Neural cell (in vitro differentiated cells): ENCODE measurements at regions not wholly inside any gene's neighbourhood (a gene's known extent, or its start where the extent isn't known, plus 50 kb on each side); places are given as distances from the start of the nearest gene placed in this dataset.

Source experiments
- H2AFZ ChIP-seq: fragments of 200-600, 300-800 bp; sonication (generic), shearing (Covaris generic); 2 replicates; pipeline ENCODE4 v1.6.0; 2014; ENCODE audit warnings: low read depth, mild to moderate bottlenecking, antibody characterized with exemption, low read length, moderate library complexity
- H3F3A ChIP-seq: fragments of 200-600 bp; shearing (Covaris generic); 2 replicates; pipeline ENCODE4 v1.6.1; 2016; ENCODE audit warnings: mild to moderate bottlenecking, moderate library complexity, mixed read lengths, antibody characterized with exemption, low read length; ENCODE audit not compliant: insufficient read depth, poor library complexity, severe bottlenecking
- H3K27ac ChIP-seq: fragments of 200-600, 300-800 bp; sonication (generic), shearing (Covaris generic); 2 replicates; pipeline ENCODE4 v1.5.1; 2014; ENCODE audit warnings: mild to moderate bottlenecking, low read length, moderate library complexity
- H3K27me3 ChIP-seq: fragments of 300-800, 200-600 bp; sonication (generic), shearing (Covaris generic); 2 replicates; pipeline ENCODE4 v1.6.0; 2014; ENCODE audit warnings: mild to moderate bottlenecking, low read depth, low read length, moderate library complexity; ENCODE audit not compliant: insufficient read depth
- H3K36me3 ChIP-seq: fragments of 300-800, 200-600 bp; sonication (generic), shearing (Covaris generic); 2 replicates; pipeline ENCODE4 v1.5.1; 2014; ENCODE audit warnings: mild to moderate bottlenecking, antibody characterized with exemption, low read length, moderate library complexity; ENCODE audit not compliant: insufficient read depth
- H3K4me2 ChIP-seq: fragments of 300-800, 200-600 bp; sonication (generic), shearing (Covaris generic); 2 replicates; pipeline ENCODE4 v1.6.0; 2014; ENCODE audit warnings: mild to moderate bottlenecking, low read length
- H3K4me3 ChIP-seq: fragments of 300-800, 200-600 bp; sonication (generic), shearing (Covaris generic); 2 replicates; pipeline ENCODE4 v1.5.1; 2014; ENCODE audit warnings: mild to moderate bottlenecking, low read length, moderate library complexity
- H3K79me2 ChIP-seq: fragments of 200-600 bp; shearing (Covaris generic); replicated peaks from 2 replicates; pipeline ENCODE4 v1.6.0; 2014; ENCODE audit warnings: mild to moderate bottlenecking, low read length, moderate library complexity; ENCODE audit not compliant: insufficient read depth
- H3K9ac ChIP-seq: fragments of 300-800, 200-600 bp; sonication (generic), shearing (Covaris generic); 2 replicates; pipeline ENCODE4 v1.6.1; 2016; ENCODE audit warnings: mild to moderate bottlenecking, low read length, mixed read lengths
- H3K9me2 ChIP-seq: fragments of 200-600 bp; shearing (Covaris generic); 2 replicates; pipeline ENCODE4 v1.6.1; 2016; ENCODE audit warnings: mild to moderate bottlenecking, low read length, mixed read lengths; ENCODE audit not compliant: insufficient read depth
- H3K9me3 ChIP-seq: fragments of 200-600, 300-800 bp; sonication (generic), shearing (Covaris generic); 2 replicates; pipeline ENCODE4 v1.6.1; 2016; ENCODE audit warnings: mild to moderate bottlenecking, mixed run types, low read length, moderate library complexity, mixed read lengths
- H4K20me1 ChIP-seq: fragments of 200-600 bp; shearing (Covaris generic); 2 replicates; pipeline ENCODE4 v1.6.1; 2016; ENCODE audit warnings: mild to moderate bottlenecking, mixed run types; ENCODE audit not compliant: insufficient read depth
- EP300 ChIP-seq: fragments of 450-650 bp; conservative IDR thresholded peaks from 2 replicates; pipeline ENCODE4 v1.6.1; 2014; ENCODE audit warnings: antibody characterized with exemption, mild to moderate bottlenecking, moderate library complexity; ENCODE audit not compliant: poor library complexity, severe bottlenecking
- EZH2 ChIP-seq: fragments of 200-600, 300-800 bp; shearing (Covaris generic), sonication (generic); IDR thresholded peaks from 2 replicates; pipeline ENCODE4 v1.6.1; 2014; ENCODE audit warnings: antibody characterized with exemption, low read length, borderline replicate concordance, mild to moderate bottlenecking; ENCODE audit not compliant: insufficient read depth, poor library complexity, severe bottlenecking
- MXI1 ChIP-seq: fragments of 450-650 bp; conservative IDR thresholded peaks from 2 replicates; pipeline ENCODE4 v1.6.1; 2014; ENCODE audit warnings: antibody characterized with exemption, mild to moderate bottlenecking; ENCODE audit not compliant: poor library complexity, severe bottlenecking
- POLR2AphosphoS5 ChIP-seq: IDR thresholded peaks from 2 replicates; pipeline ENCODE4 v1.6.1; 2012
- RAD21 ChIP-seq: fragments of 450-650 bp; conservative IDR thresholded peaks from 2 replicates; pipeline ENCODE4 v1.6.1; 2014; ENCODE audit warnings: antibody characterized with exemption, mild to moderate bottlenecking, moderate library complexity
- SMC3 ChIP-seq: fragments of 450-650 bp; conservative IDR thresholded peaks from 2 replicates; pipeline ENCODE4 v1.6.1; 2014; ENCODE audit warnings: antibody characterized with exemption, mild to moderate bottlenecking, moderate library complexity; ENCODE audit not compliant: poor library complexity
- TAF1 ChIP-seq: IDR thresholded peaks from 2 replicates; pipeline ENCODE4 v1.6.1; 2012; ENCODE audit warnings: low read depth
- TF ChIP-seq, protein P1 (sequence below): IDR thresholded peaks from 2 replicates; pipeline ENCODE4 v1.6.1; 2012; ENCODE audit warnings: borderline replicate concordance
- TF ChIP-seq, protein P2 (sequence below): fragments of 450-650 bp; IDR thresholded peaks from 2 replicates; pipeline ENCODE4 v1.5.1; 2014; ENCODE audit warnings: antibody characterized with exemption, mild to moderate bottlenecking, moderate library complexity; ENCODE audit not compliant: poor library complexity, severe bottlenecking

DNA sequence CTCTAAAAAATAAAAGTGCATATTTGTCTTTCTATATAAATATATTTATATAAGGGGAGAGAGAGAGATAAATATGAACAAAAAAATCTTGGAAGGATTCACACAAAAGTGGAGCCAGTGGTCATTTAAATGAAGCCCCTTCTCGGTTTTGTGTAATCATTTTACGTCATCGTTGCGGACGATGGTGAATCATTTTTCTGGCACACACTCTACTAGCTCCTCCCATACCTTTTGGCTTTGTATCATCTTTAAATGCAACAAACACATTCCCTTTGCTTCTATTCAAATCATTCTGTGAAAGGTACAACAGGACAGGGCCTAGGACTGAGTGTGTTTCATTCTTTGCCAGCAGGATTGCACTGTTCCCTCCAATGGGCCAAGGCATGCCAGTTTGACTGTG, 186.8 kb downstream of the TGFB2 start:
- no peak overlapping the region for H2AFZ ChIP-seq
- no peaks in the 10 kb centered on the region for H3F3A ChIP-seq
- no peaks in the 10 kb centered on the region for H3K9me2 ChIP-seq
- no peak overlapping the region for H3K4me2 ChIP-seq
- H3K9me3 ChIP-seq: no peaks in the 10 kb centered on the region
- H3K36me3 ChIP-seq: no peaks in the 10 kb centered on the region
- H3K9ac ChIP-seq: no peak overlapping the region
- H3K27me3 ChIP-seq: no peaks in the 10 kb centered on the region
- H3K27ac ChIP-seq: no peak overlapping the region
- no peak for TF ChIP-seq EZH2
- no peak for TF ChIP-seq RAD21
- TF ChIP-seq MXI1: no peak
- TF ChIP-seq TAF1: no peak
- TF ChIP-seq, protein P1, sequence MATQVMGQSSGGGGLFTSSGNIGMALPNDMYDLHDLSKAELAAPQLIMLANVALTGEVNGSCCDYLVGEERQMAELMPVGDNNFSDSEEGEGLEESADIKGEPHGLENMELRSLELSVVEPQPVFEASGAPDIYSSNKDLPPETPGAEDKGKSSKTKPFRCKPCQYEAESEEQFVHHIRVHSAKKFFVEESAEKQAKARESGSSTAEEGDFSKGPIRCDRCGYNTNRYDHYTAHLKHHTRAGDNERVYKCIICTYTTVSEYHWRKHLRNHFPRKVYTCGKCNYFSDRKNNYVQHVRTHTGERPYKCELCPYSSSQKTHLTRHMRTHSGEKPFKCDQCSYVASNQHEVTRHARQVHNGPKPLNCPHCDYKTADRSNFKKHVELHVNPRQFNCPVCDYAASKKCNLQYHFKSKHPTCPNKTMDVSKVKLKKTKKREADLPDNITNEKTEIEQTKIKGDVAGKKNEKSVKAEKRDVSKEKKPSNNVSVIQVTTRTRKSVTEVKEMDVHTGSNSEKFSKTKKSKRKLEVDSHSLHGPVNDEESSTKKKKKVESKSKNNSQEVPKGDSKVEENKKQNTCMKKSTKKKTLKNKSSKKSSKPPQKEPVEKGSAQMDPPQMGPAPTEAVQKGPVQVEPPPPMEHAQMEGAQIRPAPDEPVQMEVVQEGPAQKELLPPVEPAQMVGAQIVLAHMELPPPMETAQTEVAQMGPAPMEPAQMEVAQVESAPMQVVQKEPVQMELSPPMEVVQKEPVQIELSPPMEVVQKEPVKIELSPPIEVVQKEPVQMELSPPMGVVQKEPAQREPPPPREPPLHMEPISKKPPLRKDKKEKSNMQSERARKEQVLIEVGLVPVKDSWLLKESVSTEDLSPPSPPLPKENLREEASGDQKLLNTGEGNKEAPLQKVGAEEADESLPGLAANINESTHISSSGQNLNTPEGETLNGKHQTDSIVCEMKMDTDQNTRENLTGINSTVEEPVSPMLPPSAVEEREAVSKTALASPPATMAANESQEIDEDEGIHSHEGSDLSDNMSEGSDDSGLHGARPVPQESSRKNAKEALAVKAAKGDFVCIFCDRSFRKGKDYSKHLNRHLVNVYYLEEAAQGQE: no peak
- no peak for TF ChIP-seq EP300
- TF ChIP-seq SMC3: no peak
- TF ChIP-seq POLR2AphosphoS5: no peak
- TF ChIP-seq, protein P2, sequence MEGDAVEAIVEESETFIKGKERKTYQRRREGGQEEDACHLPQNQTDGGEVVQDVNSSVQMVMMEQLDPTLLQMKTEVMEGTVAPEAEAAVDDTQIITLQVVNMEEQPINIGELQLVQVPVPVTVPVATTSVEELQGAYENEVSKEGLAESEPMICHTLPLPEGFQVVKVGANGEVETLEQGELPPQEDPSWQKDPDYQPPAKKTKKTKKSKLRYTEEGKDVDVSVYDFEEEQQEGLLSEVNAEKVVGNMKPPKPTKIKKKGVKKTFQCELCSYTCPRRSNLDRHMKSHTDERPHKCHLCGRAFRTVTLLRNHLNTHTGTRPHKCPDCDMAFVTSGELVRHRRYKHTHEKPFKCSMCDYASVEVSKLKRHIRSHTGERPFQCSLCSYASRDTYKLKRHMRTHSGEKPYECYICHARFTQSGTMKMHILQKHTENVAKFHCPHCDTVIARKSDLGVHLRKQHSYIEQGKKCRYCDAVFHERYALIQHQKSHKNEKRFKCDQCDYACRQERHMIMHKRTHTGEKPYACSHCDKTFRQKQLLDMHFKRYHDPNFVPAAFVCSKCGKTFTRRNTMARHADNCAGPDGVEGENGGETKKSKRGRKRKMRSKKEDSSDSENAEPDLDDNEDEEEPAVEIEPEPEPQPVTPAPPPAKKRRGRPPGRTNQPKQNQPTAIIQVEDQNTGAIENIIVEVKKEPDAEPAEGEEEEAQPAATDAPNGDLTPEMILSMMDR: no peak
- H3K79me2 ChIP-seq: no peaks in the 10 kb centered on the region
- no peak overlapping the region for H3K4me3 ChIP-seq
- no peaks in the 10 kb centered on the region for H4K20me1 ChIP-seq

DNA sequence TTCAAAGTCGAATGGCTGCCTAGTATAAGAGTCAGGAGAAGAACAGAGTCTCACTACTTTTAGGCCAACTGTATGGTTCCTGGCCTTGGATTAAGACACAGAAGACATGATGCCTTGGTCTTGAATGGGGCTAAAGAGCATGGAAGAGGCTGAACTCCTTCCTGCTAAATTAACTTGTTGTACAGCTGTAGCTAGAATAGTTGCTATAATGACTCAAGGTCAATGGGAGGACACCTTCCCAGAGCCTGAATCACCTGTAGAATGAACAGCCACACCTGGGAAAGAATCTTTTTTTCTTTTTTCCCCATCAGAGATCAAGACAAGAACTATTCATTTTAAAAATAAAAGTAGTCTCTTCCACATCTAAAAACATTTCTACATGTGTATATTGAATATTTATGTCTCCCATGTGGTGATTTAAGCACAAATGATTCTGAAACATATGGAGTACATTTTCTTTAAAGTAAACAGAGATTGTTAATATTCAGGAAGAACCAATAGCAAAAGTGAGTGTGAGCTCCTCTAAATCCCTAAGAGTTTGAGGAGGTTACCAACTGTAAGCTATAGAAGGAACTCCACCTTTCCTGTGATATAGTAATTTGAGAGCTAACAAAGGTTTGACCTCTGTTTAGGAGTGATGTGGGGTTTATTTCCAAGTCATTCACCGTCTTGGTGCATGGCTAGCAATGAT, 191.3 kb downstream of the TGFB2 start:
- Histone ChIP-seq H3K4me3 (no peak overlapping the region), H3K9me2 (no peaks in the 10 kb centered on the region), H4K20me1 (no peaks in the 10 kb centered on the region), H3F3A (no peaks in the 10 kb centered on the region), H3K9ac (no peak overlapping the region), H3K4me2 (no peak overlapping the region), H2AFZ (no peak overlapping the region), H3K9me3 (no peaks in the 10 kb centered on the region), H3K27me3 (no peaks in the 10 kb centered on the region), H3K79me2 (no peaks in the 10 kb centered on the region), H3K36me3 (no peaks in the 10 kb centered on the region), H3K27ac (no peak overlapping the region)
- no peak for TF ChIP-seq SMC3
- TF ChIP-seq EP300: no peak
- TF ChIP-seq TAF1: no peak
- TF ChIP-seq MXI1: no peak
- TF ChIP-seq EZH2: no peak
- TF ChIP-seq, protein P1: no peak
- no peak for TF ChIP-seq POLR2AphosphoS5
- TF ChIP-seq, protein P2: no peak
- no peak for TF ChIP-seq RAD21
